GM18507 (cell line): ENCODE measurements at regions not wholly inside any gene's neighbourhood (a gene's known extent, or its start where the extent isn't known, plus 50 kb on each side); places are given as distances from the start of the nearest gene placed in this dataset.
"Not testable (repeated sequence)": the region's sequence is repeated elsewhere in the genome, so short reads cannot be mapped to it uniquely, and the experiment has no call there.

Experiments
- DNase-seq: peaks from one replicate; pipeline ENCODE4 v3.0.0; 2011; ENCODE audit warnings: low read depth; ENCODE audit not compliant: insufficient read length; ENCODE audit errors: extremely low spot score
- FAIRE-seq: peaks from 2 replicates; lab custom pipeline; 2011; peaks lifted over from hg19 to GRCh38; lab: Jason Lieb, UNC

DNA sequence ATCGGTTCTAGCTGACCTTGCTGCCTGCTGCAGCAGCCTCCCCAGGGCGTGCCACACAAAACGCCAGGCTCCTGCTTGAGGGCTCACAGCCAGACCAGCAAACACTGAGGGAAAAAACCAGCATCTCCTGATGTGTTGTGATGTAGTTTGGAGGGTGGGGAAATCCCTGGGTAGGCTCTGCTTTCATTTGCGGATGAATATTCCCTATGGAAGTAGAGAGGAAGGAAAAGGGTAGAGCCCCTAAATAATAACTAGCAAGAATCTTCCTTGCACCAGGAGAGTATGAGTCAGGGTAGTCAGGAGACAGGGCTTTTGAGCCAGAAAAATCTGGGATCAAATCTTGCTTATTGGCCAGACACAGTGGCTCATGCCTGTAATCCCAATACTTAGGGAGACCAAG, 545.3 kb downstream of the RFC3 start:
- FAIRE-seq: no peak
- no peak for DNase-seq

DNA sequence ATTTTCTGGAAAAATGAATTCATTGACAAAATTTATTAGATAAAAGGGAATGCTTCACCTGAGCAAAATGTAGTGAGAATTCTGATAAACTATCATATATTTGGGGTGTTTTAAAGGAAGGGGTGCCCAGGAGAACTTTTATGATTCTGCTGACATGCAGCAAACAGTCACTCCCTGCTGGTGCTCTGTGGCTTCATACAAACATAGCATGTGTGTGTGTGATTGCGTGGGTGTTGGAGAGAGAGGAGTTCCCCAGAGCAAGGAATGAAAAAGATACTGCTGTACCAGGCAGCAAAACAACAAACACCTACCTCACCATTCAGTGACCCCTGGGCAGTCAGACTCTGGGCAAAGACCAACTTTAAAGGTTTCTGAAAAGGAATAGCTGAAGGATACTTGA, 546.7 kb downstream of the RFC3 start:
- no peak for FAIRE-seq

DNA sequence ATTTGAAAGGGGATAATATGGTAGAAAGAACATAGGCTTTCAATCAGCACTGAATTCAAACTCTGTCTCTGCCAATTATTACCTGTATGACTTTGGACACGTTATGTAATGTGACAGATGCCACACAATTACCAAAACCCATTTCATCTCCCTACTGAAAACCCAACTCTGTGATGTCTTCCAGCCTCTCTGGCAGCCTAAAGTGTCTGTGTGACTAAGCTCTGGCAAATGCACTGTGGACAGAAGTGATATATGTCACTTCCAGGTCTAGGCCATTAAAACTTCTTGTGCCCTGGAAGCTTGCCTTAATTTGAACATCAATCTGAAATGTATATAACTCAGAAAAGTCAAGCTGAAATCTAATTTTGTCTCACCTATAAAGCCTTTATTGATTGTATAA, 552.0 kb downstream of the RFC3 start:
- DNase-seq (no peak), FAIRE-seq (no peak)

More for the DNA sequence above, 546.7 kb downstream of the RFC3 start:
- DNase-seq: no peak

DNA sequence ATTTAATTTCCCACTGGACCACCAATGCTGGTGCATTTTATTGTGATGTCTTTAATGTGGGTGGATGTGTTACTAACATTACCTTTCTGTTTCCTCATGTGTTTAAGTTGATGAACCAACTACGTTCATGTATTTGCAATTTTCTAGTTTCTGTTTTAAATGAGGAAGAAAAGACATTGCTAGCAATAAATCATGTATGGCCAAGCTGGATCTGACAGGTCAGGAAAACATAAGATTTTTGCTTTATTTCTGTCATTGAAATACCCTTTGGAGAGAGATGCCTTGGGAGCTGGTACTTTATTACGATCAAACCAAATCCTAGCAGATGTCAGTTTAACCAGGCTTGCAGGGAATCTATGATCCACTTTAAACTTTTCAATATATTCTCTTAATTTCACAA, 553.2 kb downstream of the RFC3 start:
- FAIRE-seq (no peak), DNase-seq (no peak)

DNA sequence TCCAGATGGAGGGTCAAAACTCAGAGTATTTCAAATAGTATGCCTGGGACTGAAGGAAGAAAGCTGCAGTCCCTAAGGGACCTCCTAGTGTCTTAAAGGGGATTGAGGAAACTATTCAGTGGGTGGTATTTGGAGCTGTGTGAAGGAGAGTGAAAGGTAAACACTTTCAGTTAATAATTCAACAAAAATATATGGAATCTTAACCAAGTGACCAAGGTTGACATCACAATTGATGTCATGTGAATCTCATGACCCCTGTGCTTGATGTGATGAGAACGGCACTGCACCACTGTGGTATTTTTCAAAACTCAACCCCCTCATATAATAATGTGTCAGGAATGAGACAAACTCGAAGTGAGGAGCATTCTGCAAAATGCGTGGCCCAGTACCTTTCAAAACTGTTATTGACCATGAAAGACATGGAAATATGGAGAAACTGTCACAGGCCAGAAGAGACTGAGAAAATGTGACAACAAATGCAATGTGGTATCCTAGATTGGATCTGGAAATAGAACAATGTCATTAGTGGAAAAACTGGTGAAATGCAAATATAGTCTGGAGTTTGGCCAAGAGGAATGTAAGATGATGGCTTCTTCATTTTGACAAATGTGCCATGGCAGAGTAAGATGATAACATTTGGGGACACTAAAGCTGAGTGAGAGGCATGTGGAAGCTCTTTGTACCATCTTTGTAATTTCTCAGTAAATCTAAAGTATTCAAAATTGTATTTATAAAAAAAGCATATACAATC, 553.9 kb downstream of the RFC3 start:
- DNase-seq (no peak), FAIRE-seq (no peak)

DNA sequence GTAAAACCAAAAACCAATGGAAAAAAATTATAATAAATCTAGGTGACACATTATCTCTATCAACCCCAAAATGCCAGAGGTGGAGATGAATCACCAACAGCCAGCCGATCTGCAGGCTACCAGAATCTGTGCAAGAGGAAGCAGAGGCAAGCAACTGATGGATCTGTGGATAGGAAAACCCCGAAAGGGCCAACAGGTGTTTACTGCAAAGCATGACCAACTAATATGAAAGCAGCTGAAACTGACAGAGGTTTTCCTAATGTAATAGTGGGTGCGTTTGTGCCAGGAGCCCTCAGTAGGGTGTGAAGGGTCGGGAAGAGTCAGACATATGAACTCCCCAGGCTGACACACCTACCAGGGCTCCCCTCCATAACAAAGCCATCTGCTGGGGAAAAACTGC, 554.6 kb downstream of the RFC3 start:
- FAIRE-seq (no peak), DNase-seq (no peak)

DNA sequence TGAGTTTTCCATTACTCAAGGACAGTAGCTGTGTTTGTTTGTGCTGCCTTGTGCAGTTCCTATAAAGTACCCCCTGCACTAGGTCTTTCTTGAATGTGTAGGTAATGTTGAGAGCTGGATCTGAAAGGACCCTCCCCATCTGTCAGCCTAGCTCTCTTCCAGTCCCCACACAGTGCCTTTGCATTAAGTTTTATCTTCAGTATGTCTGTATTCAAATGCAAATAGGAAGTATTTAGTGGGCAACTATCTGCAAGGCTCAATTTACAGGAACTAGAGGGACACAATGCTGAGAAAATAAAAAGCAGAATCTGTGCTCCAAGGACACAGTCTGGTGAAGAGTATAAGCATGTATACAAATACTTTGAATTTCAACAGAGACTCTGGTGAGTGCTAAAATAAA, 558.5 kb downstream of the RFC3 start:
- no peak for DNase-seq
- no peak for FAIRE-seq

DNA sequence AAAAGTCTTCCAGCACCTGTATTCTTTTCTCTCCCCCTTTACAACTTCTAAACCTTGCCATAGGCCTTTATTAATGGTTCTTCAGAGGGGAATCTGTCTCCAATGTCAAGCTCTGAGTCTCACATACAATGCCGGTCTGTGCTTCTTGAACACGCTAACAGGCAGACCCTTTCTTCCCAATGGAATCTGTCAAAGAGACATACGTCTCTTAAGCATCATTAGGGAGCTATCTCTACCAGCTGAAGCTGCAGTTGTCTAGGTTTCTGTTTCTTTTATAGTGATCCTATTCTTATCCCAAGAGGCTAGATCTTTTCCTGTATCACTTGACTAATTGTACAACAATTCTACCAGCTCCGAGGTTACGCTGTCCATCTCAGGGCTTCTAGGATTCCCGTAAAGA, 560.8 kb upstream of the NBEA start:
- DNase-seq (no peak), FAIRE-seq (no peak)

DNA sequence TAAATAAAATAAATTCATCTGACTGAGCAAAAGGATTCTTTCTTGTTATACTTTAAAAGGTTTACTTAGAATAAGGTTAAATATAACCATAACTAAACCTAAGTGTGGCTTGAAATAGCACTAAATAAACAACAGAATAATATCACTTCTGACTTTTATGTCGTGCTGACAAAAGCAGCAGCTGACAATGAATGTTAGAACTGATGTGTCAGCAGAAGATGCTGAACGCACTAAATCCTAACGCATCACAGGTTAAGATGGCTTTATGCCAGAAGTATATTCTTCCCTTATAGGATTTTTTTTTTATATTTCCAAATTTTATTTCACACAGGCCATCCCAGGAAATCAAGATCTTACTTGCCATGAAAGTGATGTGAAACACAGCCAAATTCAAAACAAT, 558.3 kb upstream of the NBEA start:
- DNase-seq (no peak), FAIRE-seq (no peak)

DNA sequence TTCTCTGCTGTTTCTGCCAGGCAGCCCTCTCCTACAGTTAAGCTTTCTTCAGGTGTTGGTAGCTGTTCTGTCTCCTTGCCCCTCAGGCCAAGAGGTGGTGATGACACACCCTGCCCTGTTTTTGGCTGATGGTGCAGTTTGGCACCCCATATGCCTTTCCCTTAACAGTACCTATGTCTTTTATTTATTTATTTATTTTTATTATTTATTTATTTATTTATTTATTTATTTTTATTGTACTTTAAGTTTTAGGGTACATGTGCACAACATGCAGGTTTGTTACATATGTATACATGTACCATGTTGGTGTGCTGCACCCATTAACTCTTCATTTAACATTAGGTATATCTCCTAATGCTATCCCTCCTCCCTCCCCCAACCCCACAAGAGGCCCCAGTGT, 555.8 kb upstream of the NBEA start:
- not testable (repeated sequence) for DNase-seq, FAIRE-seq

DNA sequence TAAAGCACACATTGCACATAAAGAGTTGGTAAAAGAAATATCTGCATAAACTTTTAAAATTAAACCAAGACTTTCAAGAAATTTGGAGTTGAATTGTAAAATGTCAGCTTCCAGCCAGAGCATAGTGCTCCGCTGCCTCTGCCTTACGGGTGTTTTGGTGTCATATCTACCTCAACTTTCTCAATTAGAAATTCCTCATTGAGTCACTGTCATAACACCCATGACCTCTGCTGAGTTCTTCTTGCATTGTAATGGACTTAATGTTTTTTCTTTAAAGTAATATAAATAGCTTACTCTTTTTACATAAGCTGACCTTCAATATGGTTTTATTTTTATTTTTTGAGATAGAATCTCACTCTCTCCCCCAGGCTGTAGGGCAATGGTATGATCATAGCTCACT, 551.0 kb upstream of the NBEA start:
- FAIRE-seq (no peak), DNase-seq (no peak)

DNA sequence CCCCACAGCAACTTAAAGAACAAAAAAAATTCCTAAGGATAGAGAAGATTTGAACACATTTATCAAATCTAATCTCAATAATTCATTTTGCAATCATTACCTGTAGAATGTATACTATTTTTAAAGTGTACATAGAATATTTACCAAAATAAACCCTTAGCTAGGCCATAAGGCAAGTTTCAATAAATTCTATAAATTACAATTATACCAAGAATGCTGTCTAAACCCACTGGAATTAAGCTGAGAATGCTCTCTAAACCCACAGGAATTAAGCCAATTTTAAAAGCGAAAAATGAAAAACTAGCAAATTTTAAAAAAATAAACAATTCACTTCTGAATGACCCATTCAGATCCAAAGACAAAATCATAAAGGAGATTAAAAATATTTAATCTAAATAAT, 540.4 kb upstream of the NBEA start:
- no peak for DNase-seq
- no peak for FAIRE-seq

DNA sequence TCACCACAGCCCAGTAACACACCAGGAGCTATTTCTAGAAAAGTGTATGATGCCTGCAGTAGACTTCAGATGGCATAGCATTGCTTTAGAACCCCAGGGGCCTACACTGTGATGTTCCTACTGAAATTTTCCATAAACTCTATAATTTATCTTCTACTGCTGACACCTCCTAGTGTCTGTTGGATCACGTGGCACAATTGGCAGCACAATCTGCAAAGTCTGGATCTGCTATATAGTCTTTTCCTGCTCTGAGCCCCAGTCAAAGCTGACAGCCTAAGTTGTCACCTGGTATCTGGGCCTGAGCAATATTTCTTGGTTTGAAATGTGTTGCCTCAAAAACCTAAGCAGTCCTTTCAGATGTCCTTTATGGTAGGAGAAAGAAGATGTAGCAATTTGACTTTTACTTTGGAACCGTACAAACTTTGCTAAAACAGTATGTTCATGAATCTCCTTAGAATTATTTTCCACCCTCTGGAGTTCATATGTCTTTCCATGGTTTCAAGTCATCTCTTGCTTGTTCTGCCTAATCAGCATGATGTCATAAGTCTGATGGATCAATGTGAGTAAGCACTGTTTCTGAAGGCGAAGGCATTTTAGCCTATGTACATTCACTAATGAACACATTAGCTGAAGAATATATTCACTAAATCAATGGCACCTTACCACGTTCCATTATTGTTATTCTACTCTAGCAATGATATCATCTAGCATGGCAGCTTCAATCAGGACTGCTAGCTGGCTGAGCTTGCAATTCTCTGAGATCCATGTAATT, 536.5 kb upstream of the NBEA start:
- FAIRE-seq: no peak
- no peak for DNase-seq

DNA sequence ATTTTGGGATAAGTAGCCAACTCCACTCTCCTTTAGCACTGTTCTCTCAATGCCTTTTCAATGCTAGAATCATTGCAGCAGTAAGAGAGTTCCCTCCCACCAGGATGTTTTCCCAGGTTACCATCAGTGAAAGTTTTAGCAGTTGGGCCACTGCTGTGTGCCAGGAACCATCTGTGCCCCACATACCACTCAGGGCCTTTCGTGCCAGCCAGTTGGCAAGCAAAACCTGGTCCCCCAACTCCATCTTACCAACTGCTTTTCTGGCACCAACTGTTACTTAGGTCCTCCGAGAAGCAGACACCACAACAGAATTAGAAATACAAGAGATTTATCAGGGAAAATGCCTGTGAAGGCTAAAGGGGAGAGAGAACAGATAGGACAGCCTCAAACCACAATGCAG, 533.4 kb upstream of the NBEA start:
- FAIRE-seq: no peak
- no peak for DNase-seq

DNA sequence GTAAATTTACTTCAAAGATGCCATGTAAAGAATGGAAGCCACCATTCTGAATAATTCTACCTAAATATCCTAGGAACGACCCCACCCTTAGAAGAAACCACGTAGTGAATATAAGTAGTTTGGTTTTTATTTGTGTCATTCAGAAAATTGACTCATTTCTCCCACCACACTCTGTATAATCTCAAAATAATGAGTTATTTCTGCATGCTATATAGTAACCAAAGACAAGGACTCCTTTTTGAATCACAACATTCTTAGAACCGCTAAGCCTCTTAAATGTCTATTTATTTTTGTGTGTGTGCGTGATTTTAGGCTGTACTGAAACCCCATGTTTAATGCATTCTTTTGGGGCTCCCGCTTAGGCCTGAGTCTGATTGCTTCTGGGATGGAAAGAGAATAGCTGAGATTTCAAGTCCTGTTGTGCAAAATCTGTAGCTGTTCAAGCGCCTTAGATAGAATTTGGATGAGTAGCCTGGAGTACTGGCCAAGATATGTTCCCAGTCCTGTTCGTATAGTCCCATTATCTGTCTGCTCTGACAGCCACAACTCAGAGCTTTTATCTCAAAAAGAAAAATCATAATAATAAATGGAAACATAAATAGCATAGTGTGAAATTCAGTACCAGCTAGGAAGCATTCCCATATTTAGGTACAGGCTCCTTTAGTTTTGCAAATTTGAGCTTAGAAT, 532.4 kb upstream of the NBEA start:
- DNase-seq: no peak
- FAIRE-seq: no peak

DNA sequence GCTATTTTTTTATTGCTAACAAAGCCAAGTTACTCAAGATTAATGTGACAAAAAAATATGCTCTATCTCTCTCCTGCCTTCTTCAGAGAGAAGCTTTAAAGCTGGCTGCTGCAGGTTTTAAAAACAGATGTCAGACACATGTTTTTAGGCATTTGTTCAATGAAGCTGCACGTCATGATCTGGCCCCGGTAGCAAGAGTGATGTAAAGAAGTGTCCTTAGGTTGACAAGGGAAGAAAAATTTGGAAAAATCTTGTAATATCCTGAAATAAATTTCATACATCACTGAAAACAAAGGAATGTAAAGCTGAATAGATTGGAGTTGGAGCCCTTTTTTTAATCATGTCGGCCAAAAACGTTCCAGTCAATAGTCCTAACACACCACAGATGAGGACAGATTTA, 531.4 kb upstream of the NBEA start:
- DNase-seq: no peak
- no peak for FAIRE-seq

DNA sequence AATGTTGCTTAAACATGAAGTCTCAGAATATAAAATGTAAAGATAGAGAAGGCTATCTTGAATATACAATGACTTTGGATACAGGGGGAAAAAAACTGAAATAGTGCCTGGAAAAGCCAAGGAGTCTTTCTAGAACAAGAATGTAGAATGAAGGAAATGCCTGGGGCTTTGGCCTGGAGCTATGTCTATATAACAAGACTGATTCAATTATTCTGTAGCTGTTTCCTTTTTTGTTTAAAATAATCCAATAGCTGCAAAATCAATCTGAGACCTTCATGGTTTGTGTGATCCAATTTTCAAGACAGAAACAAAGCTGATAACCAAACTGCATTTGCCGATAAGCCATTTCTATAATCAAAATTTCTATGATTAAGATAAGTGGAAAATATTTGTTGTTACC, 530.9 kb upstream of the NBEA start:
- DNase-seq (no peak), FAIRE-seq (no peak)

DNA sequence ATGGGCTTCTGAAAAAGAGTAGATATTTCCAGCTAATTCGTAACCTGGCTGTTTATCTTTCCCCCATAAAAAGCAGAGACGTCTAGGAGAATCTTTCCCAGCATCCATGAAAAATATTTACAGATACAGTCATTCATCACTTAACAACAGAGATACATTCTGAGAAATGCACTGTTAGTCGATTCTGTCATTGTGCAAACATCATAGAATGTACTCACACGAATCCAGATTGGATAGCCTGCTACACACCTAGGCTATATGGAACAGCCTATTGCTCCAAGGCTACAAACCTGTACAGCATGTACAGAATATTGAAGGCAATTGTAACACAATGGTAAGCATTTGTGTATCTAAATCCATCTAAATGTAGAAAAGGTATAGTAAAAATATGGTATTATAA, 530.2 kb upstream of the NBEA start:
- DNase-seq (no peak), FAIRE-seq (no peak)

DNA sequence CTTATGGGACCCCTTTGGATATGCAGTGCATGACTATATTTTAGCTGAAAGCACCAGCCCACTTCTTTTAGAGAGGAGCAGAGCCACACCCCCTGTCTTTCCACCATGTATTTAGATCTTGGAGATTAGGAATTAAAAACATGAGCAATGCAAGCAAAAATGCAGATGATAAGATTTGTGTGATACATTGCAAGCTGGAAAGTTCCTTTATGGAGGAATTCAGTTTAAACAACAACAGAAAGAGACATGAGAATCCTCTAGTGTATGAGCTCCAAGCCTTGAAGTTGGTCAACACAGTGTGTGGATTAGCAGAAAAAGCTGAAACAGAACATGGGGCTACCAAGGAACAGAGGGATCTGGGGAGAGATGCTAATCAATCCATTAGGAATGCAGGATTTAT, 529.8 kb upstream of the NBEA start:
- FAIRE-seq: no peak

DNA sequence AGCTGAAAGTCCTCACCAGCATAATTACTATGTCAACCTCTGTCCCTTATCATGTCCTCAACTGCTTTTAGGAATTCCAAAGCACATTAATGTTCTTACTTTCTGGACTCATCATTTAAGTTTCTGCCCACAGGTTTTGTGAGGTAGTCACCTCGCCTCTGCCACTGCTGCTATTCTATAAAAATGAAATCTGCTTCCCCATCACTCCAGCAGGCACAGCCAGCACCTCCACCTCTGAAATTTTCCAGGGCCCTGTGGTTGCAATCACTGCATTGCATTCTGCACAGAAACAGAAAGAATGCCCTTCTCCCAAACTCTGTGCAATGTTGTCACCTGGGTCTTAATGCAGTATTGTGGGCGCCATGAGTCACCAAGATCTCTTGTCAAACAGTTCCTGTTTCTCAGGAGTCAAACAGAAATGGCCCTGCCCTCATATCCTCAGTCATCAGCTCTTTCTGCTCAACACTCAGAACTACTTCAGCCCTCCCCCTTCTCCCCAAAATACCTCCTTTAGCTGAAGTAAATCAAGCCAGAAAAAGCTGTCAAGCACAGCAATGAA, 529.2 kb upstream of the NBEA start:
- DNase-seq (no peak), FAIRE-seq (no peak)

More for the DNA sequence above, 529.8 kb upstream of the NBEA start:
- DNase-seq: no peak
